ENCODE measurements at regions not wholly inside any gene's neighbourhood (a gene's known extent, or its start where the extent isn't known, plus 50 kb on each side); places are given as distances from the start of the nearest gene placed in this dataset.

GRCh38 chr1:195195423-195196057, 1412.7 kb downstream of the KCNT2 start:
- Histone ChIP-seq H3K36me3 (no peaks in the 10 kb centered on the region), H3K9me3 (no peaks in the 10 kb centered on the region), H3K27me3 (no peaks in the 10 kb centered on the region), H3K4me1 (no peaks in the 10 kb centered on the region), H3K4me3 (ENCODE audit: low read depth, low read length) (no peak overlapping the region)
- no peak for DNase-seq
- TF ChIP-seq, protein P1, sequence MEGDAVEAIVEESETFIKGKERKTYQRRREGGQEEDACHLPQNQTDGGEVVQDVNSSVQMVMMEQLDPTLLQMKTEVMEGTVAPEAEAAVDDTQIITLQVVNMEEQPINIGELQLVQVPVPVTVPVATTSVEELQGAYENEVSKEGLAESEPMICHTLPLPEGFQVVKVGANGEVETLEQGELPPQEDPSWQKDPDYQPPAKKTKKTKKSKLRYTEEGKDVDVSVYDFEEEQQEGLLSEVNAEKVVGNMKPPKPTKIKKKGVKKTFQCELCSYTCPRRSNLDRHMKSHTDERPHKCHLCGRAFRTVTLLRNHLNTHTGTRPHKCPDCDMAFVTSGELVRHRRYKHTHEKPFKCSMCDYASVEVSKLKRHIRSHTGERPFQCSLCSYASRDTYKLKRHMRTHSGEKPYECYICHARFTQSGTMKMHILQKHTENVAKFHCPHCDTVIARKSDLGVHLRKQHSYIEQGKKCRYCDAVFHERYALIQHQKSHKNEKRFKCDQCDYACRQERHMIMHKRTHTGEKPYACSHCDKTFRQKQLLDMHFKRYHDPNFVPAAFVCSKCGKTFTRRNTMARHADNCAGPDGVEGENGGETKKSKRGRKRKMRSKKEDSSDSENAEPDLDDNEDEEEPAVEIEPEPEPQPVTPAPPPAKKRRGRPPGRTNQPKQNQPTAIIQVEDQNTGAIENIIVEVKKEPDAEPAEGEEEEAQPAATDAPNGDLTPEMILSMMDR (IDR thresholded peaks at IDR 0.05; ENCODE audit: low read depth, low read length): no peak

- TF ChIP-seq, protein P1 (IDR thresholded peaks at IDR 0.05; ENCODE audit: low read depth, low read length): no peak
- DNase-seq: no peak
- Histone ChIP-seq H3K4me3 (ENCODE audit: low read depth, low read length) (no peak overlapping the region), H3K27me3 (no peaks in the 10 kb centered on the region), H3K9me3 (no peaks in the 10 kb centered on the region), H3K36me3 (no peaks in the 10 kb centered on the region), H3K4me1 (no peaks in the 10 kb centered on the region)
These were observed 1415.1 kb downstream of the KCNT2 start for GRCh38 chr1:195193134-195193533.

DNA sequence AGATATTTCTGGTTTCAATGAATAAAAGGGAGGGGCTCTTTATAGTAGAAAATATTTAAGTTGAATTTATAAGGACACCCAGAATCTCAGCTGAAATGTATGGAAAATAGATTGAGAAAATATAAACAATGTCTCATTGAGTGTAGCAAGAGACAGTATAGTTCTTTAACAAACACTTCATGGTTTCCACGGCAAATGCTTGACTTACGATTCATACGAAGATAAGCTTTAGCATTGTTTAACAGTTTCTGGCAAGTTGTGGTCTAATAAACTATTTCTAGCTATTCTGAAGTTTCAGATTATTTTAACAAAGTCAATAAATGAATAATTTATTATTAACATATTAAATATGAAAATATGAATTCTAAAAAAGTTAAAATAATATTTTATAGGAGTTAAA, 1419.4 kb downstream of the KCNT2 start:
- TF ChIP-seq, protein P1 (IDR thresholded peaks at IDR 0.05; ENCODE audit: low read depth, low read length): no peak
- Histone ChIP-seq H3K4me3 (ENCODE audit: low read depth, low read length) (no peak overlapping the region), H3K9me3 (no peaks in the 10 kb centered on the region), H3K27me3 (no peaks in the 10 kb centered on the region), H3K36me3 (no peaks in the 10 kb centered on the region), H3K4me1 (no peaks in the 10 kb centered on the region)
- no peak for DNase-seq

DNA sequence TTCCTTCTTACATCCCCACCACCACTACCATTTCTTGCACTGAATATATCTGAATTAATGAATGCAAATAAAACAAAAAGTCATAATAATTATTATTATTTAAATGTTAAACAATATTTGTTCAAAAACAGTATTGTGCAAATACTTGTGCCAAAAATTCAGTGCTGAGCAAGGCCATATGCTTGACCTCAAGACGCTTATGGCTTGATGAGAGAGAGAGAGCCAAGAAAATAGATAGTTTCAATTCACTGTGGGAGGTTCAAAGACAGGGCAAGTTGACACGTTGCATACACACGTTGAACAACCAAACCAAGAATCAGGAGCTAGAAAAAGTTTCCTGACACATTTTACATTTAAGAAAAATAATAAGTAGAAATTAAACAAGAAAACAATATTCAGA, 1421.7 kb downstream of the KCNT2 start:
- H3K4me3 ChIP-seq (ENCODE audit: low read depth, low read length): no peak overlapping the region
- no peak for DNase-seq
- no peaks in the 10 kb centered on the region for H3K9me3 ChIP-seq
- TF ChIP-seq, protein P1 (IDR thresholded peaks at IDR 0.05; ENCODE audit: low read depth, low read length): no peak
- H3K27me3 ChIP-seq: no peaks in the 10 kb centered on the region
- no peaks in the 10 kb centered on the region for H3K4me1 ChIP-seq
- no peaks in the 10 kb centered on the region for H3K36me3 ChIP-seq

DNA sequence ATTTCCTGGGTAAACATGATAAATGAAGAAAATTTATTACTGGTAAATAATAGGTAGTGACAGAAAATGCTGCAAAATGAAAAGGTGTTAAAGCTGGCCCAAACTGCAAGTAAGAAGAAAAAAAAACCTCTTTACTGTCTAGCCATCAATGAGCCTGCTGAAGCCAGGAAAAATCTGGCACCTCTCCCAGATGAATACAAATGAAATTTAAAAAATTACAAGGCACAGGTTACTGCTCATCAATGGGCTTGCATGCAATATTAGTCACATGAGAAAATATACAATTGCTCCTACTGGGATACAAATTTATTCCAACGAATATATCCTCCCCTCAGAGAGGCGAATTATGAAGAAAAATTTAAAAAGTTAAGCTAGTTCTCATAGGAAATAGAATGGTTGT, 1422.5 kb downstream of the KCNT2 start:
- Histone ChIP-seq H3K27me3 (no peaks in the 10 kb centered on the region), H3K36me3 (no peaks in the 10 kb centered on the region), H3K4me1 (no peaks in the 10 kb centered on the region), H3K9me3 (no peaks in the 10 kb centered on the region), H3K4me3 (ENCODE audit: low read depth, low read length) (no peak overlapping the region)
- DNase-seq: no peak
- TF ChIP-seq, protein P1 (IDR thresholded peaks at IDR 0.05; ENCODE audit: low read depth, low read length): no peak

DNA sequence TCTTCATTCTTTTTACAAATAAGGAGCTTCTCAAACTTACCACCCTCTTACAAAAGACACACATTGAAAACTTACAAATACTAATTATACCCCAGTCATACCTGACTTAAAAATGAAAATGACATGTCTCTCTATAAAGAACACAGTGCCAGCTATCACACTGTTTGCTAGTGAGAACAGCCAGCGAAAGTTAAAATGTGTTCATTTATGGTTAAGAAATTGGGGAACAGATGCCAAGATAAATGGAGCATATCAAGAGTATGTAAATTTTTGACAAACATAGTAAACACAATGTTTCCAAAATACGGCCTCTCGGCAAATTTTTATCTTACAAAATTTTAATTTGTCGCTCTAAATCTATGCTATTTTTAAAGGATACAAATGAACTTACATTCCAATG, 1422.9 kb downstream of the KCNT2 start:
- Histone ChIP-seq H3K4me3 (ENCODE audit: low read depth, low read length) (no peak overlapping the region), H3K4me1 (no peaks in the 10 kb centered on the region), H3K27me3 (no peaks in the 10 kb centered on the region), H3K36me3 (no peaks in the 10 kb centered on the region), H3K9me3 (no peaks in the 10 kb centered on the region)
- DNase-seq: no peak
- TF ChIP-seq, protein P1 (IDR thresholded peaks at IDR 0.05; ENCODE audit: low read depth, low read length): no peak
